8988T (cell line): ENCODE measurements at regions not wholly inside any gene's neighbourhood (a gene's known extent, or its start where the extent isn't known, plus 50 kb on each side); places are given as distances from the start of the nearest gene placed in this dataset.

ENCODE experiments used
- DNase-seq: peaks from one replicate; pipeline ENCODE4 v3.0.0; 2011

GRCh38 chr16:86893506-86893905 lies 315.2 kb downstream of the FOXL1 start:
- DNase-seq, result no peak

DNA sequence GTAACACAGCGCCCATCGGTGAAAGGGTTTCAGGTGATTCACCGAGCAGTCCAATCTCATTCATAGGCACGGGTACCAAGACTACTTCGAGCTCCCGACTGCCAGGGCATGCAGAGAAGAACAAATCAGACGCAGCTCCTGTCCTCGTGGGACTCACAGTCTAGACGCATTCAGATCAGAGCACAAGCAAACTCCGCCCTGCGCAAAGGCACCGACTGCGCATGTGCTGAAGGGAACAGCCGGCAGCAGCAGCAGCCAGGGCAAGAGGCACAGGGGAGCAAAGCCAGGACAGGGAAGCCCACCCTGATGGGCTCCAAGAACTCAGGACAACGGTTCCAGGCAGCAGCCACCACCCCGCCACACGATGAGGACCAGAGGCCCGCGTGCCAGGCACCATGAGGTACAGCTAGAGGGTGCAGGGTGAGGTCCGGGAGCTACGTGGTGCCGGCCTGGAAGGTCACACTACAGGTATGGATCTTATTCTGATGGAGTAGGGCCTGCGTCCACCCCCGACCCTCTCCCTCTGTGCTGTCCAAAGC lies 315.7 kb downstream of the FOXL1 start:
- DNase-seq, result no peak

GRCh38 chr16:86894925-86895324 lies 316.6 kb downstream of the FOXL1 start:
- DNase-seq, result no peak

- DNase-seq, result no peak
These were observed 317.3 kb downstream of the FOXL1 start for GRCh38 chr16:86895606-86896005.

- DNase-seq, result no peak
These were observed 318.6 kb downstream of the FOXL1 start for GRCh38 chr16:86896976-86897375.

GRCh38 chr16:86897486-86897885 lies 319.1 kb downstream of the FOXL1 start:
- DNase-seq, result no peak

DNA sequence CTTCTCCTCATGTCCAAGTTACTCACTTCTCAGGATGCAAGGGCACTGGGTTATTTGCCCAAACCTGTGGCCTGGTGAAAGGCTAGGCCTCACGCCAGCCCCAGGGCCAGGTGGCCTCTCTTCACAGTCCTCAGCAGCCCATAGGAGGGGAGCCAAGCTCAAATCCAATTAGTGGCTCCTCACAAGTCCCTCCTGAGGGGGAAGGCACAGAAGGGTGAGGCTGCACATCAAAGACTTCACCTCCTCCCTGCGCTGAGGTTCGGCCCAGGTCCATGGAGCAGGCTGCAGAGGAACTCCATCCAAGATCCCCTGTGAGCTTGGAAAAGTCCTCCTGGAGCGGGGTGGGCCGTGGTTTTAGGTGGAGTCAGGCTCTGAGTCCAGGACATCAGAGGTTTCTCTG lies 320.0 kb downstream of the FOXL1 start:
- DNase-seq, result no peak

- DNase-seq, result no peak
These were observed 320.8 kb downstream of the FOXL1 start for GRCh38 chr16:86899151-86899550.

GRCh38 chr16:86899757-86900156 lies 321.4 kb downstream of the FOXL1 start:
- DNase-seq, result no peak

DNA sequence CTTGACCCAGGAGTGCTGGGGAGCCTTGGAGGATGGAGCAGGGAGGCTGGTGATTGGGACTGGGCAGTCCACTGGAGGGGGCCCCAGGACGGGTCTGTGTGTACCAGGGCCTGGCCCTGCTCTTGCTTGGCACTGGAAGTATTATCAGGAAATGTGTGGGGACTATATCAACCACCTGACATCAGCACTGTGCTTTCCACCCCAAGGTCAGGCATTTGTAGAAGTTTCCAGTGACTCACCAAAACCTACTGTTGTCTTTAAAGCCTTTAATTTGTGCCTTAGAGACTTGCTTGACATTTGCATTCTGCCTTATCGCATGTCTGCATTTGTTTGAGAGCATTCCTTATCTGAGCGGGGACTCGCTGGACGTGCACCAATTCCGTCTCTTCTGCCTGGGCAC lies 323.1 kb downstream of the FOXL1 start:
- no peak for DNase-seq

- no peak for DNase-seq
These were observed 324.3 kb downstream of the FOXL1 start for GRCh38 chr16:86902656-86903001.

GRCh38 chr16:86903068-86903467 lies 324.7 kb downstream of the FOXL1 start:
- DNase-seq, result no peak

- DNase-seq, result no peak
These were observed 327.0 kb downstream of the FOXL1 start for GRCh38 chr16:86905302-86905701.

- no peak for DNase-seq
These were observed 328.3 kb downstream of the FOXL1 start for GRCh38 chr16:86906623-86907022.

DNA sequence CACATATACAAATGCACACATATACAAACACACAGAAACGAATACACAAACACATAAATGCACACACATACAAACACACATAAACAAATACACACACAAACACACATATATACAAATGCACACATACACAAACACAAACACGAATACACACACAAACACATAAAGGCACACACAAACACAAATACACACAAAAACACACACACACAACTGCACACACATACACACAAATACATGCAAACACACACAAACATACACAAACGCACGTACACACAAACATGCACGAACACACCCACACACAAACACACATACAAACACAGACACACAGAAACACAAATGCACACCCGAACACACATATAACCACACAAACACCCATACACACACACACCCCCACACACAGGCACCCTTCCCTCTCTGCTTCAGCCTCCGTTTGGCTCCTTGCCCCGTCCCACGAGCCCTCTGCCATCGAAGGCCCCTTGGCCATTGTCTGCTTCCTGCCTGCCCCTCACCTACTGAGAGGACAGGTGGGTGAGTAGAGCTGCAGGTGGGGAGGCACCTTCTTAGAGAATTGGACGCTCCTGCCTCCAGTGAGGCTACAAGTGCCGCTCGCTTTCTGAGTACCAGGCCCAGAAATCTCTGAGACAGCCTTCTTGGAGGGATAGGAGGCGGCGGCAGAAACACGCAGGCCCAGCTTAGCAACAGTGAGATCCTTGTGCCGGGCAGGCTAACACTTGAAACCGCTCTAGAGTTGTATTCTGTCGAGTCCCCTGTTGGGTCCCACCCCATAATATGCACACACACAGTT lies 331.2 kb downstream of the FOXL1 start:
- DNase-seq, result no peak

DNA sequence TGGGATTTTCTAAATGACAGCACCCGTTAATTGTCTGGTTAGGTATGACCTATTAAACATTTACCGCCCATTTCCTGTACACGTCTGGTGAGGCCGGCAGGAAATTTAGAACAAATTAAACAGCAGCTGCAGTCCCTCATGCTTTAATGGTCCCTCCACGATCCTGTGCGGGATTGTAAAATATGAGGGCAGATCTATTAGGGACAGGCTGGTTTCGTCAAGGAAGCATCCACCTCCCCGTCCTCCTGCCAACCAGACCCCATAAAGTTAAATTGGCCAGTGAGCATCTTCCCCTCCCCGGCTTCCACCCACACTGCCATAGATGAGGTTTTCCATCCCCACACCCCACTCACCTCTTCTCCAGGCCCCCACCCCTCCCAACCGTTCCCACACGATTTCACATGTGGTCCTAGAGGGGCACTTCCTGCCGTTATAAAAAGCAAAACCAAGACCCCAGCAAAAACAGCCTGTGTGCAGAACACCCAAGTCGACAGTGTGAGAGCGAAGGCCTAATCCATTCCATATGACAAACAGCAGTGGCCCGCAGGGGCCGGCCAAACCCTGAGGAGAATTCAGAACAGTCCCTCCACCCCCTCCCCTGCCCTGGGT lies 331.9 kb downstream of the FOXL1 start:
- no peak for DNase-seq

DNA sequence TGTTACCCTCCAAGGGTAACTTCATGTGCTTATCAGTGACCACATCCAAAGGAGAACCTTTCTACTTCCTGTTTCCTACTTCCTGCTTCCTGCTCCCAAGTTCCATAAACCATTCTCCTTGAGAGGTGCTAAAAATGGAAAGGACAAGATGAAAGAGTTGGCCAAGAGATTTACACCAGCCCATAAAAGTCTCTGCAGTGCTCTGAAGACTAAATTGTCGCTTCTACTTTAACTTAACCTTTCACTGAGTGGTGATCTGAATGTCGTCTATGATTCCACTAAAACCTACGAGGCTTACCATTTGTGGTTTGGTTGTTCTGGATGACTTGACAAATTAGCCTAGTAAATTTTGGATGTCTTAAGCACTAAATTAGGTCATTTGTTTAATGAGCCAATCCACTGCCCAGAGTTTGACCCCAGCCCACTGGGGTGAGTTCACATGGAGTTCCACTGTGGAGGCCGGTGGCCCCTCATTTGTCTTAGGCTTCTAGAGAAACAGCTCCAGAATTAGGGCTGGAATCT lies 333.1 kb downstream of the FOXL1 start:
- DNase-seq, result no peak

DNA sequence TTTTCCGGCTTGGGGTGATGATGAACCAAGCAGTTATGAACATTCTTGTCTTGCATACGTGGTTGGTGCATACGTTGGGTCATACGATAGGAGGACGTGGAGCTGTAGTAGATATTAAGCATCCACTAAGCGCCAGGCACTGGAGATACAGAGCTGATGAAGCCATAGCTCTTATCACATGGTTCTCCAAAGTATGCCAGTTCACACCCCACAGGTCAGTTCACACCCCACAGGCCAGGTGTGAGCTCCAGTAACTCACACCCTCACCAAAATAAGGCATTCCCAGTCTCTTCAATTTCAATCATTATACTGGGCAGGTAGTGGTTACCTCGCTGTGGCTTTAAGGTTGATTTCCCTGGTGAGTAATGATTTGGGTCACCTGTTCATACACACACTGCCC lies 335.5 kb downstream of the FOXL1 start:
- DNase-seq, result no peak

DNA sequence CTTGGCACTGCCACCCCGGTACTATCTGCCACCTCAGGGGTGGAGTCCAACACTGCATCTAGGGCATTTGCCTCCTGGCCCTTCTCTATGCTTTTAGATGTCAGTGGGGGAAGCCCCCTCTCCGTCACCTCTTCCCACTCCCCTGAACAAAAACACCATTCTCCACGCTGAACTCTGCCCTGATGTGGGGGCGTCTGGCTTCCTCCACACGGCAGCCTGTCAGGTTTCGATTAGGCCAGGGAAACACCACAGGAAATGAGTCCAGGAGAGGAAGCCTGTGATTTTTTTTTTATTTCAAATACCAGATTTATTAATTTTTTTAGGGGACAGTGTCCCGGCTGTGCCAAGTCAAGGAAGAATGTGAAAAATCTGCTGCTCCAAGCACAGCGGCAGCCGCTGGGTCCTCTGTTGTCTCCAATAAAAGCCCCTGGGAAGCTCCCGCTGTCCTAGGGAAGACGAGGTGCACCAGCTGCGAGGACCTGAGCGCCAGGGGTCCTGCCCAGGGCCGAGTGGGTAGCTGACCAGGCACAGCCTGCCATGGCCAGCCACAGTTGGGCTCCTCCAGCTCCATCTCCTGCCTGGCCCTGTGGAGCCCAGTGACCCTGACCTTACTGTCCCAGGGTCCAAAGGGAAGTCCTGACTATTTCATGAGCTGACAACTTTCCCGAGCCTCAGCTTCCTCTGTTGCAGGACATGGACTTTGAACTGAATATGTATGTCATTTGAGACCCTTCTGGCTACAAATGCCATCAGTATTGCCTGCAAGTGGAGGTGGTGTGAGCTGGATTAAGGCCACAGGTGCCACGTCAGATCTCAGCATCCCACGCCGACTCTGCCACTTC lies 336.7 kb downstream of the FOXL1 start:
- no peak for DNase-seq

- DNase-seq, result no peak
These were observed 339.4 kb downstream of the FOXL1 start for GRCh38 chr16:86917471-86918365.

DNA sequence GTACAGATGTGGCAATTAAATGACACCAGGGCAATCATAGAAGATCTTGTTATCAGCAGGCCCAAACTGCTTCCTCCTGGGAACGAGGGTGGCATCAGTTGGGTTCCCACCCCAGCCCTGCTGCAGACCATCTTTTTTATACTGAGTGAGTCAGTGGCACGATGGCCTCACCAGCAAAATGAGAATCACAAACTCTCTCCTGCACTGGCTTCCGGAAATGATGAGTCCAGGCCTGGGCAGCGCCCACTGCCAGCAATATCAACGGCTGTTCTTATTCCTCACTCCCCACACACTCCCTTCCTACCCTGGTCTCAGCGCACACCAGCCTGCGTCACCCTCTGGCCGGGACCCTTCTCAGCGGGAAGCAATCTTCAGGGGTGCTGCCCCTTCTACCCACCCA lies 340.3 kb downstream of the FOXL1 start:
- DNase-seq, result no peak

DNA sequence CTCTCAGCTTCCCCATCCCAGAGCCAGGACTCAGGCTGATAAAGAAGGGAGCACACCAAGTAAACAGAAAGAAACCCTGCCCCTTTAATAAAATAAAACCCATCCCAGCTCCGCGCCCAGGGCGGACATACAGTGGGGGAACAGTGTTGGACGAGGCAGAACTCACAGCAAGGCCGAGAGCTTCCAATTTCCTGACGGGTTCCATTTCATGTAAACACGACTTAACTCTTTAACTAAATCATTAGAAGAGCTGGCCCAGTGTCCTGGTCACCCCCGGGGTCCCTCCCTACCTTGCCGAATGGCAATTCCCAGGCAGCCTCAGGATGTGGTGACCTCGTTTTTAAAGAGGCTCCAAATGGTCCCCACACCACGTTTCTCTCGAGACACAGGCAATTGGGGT lies 340.7 kb downstream of the FOXL1 start:
- no peak for DNase-seq
